RWPE2 (cell line): ENCODE measurements at regions not wholly inside any gene's neighbourhood (a gene's known extent, or its start where the extent isn't known, plus 50 kb on each side); places are given as distances from the start of the nearest gene placed in this dataset.

Source experiments
- ATAC-seq: fragments of 200-7000 bp; cut with Tn5 transposase; 3 replicates; pipeline ENCODE4 v1.9.1; 2021; ENCODE audit warnings: low read depth
- DNase-seq: peaks from one replicate; pipeline ENCODE4 v3.0.0-alpha.2; 2020; ENCODE audit warnings: low spot score
- H3K27ac ChIP-seq: fragments of 450-650 bp; 2 replicates; pipeline ENCODE4 v1.5.1; 2017; ENCODE audit warnings: mild to moderate bottlenecking; ENCODE audit not compliant: poor library complexity, severe bottlenecking
- H3K27me3 ChIP-seq: fragments of 250-450 bp; sonication (Bioruptor Pico); 2 replicates; pipeline ENCODE4 v1.5.1; 2021; ENCODE audit warnings: mild to moderate bottlenecking, moderate library complexity; ENCODE audit not compliant: insufficient read depth, poor library complexity, severe bottlenecking
- H3K36me3 ChIP-seq: fragments of 250-450 bp; sonication (Bioruptor Pico); 2 replicates; pipeline ENCODE4 v1.5.1; 2020; ENCODE audit warnings: low read depth, mild to moderate bottlenecking, moderate library complexity
- H3K4me1 ChIP-seq: fragments of 250-450 bp; sonication (Bioruptor Pico); 2 replicates; pipeline ENCODE4 v1.5.1; 2021; ENCODE audit warnings: mild to moderate bottlenecking, moderate library complexity; ENCODE audit not compliant: insufficient read depth, poor library complexity, severe bottlenecking
- H3K4me3 ChIP-seq: fragments of 250-450 bp; sonication (Bioruptor Pico); 2 replicates; pipeline ENCODE4 v1.5.1; 2021; ENCODE audit warnings: mild to moderate bottlenecking, moderate library complexity; ENCODE audit not compliant: severe bottlenecking
- H3K9me3 ChIP-seq: fragments of 250-450 bp; sonication (Bioruptor Pico); 2 replicates; pipeline ENCODE4 v1.5.1; 2021; ENCODE audit warnings: mild to moderate bottlenecking, moderate library complexity; ENCODE audit not compliant: severe bottlenecking
- CTCF ChIP-seq: fragments of 450-650 bp; IDR thresholded peaks from one replicate; pipeline ENCODE4 v1.5.1; 2017; ENCODE audit warnings: mild to moderate bottlenecking, moderate library complexity; ENCODE audit not compliant: poor library complexity, severe bottlenecking

GRCh38 chr7:13009517-13009916 lies 322.1 kb downstream of the ARL4A start:
- ATAC-seq (no peak), DNase-seq (no peak)
- Histone ChIP-seq H3K36me3 (no peaks in the 10 kb centered on the region), H3K4me3 (no peak overlapping the region), H3K27me3 (no peaks in the 10 kb centered on the region), H3K27ac (no peak overlapping the region), H3K9me3 (no peaks in the 10 kb centered on the region), H3K4me1 (no peaks in the 10 kb centered on the region)
- no peak for TF ChIP-seq CTCF

- Histone ChIP-seq H3K9me3 (no peaks in the 10 kb centered on the region), H3K36me3 (no peaks in the 10 kb centered on the region), H3K4me3 (no peak overlapping the region), H3K4me1 (peaks cover 17% of the 10 kb centered on the region), H3K27me3 (no peaks in the 10 kb centered on the region), H3K27ac (no peak overlapping the region)
- TF ChIP-seq CTCF: no peak
- ATAC-seq: no peak
- no peak for DNase-seq
Measured at GRCh38 chr7:13014011-13014410, 326.6 kb downstream of the ARL4A start.

GRCh38 chr7:13016036-13016581 lies 328.7 kb downstream of the ARL4A start:
- Histone ChIP-seq H3K4me3 (no peak overlapping the region), H3K27me3 (no peaks in the 10 kb centered on the region), H3K27ac (no peak overlapping the region), H3K4me1 (peaks cover 17% of the 10 kb centered on the region), H3K9me3 (no peaks in the 10 kb centered on the region), H3K36me3 (no peaks in the 10 kb centered on the region)
- no peak for TF ChIP-seq CTCF
- DNase-seq: no peak
- ATAC-seq: no peak

GRCh38 chr7:13016592-13017332 lies 329.3 kb downstream of the ARL4A start:
- Histone ChIP-seq H3K27ac (peak overlapping the region; percentile 80), H3K4me3 (no peak overlapping the region), H3K4me1 (peaks cover 17% of the 10 kb centered on the region), H3K27me3 (no peaks in the 10 kb centered on the region), H3K36me3 (no peaks in the 10 kb centered on the region), H3K9me3 (no peaks in the 10 kb centered on the region)
- DNase-seq (no peak), ATAC-seq (peak; percentile 56; the same call in 2 of the 3 replicates)
- no peak for TF ChIP-seq CTCF

GRCh38 chr7:13017333-13017857 lies 330.0 kb downstream of the ARL4A start:
- H3K4me1 ChIP-seq: peaks cover 17% of the 10 kb centered on the region
- no peaks in the 10 kb centered on the region for H3K9me3 ChIP-seq
- DNase-seq (no peak), ATAC-seq (peak; percentile 96)
- H3K27ac ChIP-seq: peak overlapping the region; percentile 80
- H3K27me3 ChIP-seq: no peaks in the 10 kb centered on the region
- H3K36me3 ChIP-seq: no peaks in the 10 kb centered on the region
- no peak for TF ChIP-seq CTCF
- no peak overlapping the region for H3K4me3 ChIP-seq
